A549 (cell line): ENCODE measurements at regions not wholly inside any gene's neighbourhood (a gene's known extent, or its start where the extent isn't known, plus 50 kb on each side); places are given as distances from the start of the nearest gene placed in this dataset.

Source experiments
- ATAC-seq, 2 experiments: fragments of 200-7000 bp in 1 of 2; fragments of >200 bp in 1 of 2; cut with Nextera tagmentation in 1 of 2; cut with Tn5 transposase in 1 of 2; 3 replicates each; pipeline versions ENCODE4 v1.8.0 to v1.9.1; 2018 to 2020; ENCODE audit warnings: mild to moderate bottlenecking in 1 of 2, moderate library complexity in 1 of 2
- CTCF ChIA-PET: fragments of 300-600 bp; sonication (Branson Sonifier 250); formaldehyde crosslinking; extraction: SDS; loops from one replicate; lab custom pipeline; 2021; ENCODE audit warnings: antibody characterized with exemption, inconsistent platforms; lab: Yijun Ruan, JAX
- POLR2A ChIA-PET: fragments of 350-600 bp; formaldehyde crosslinking; extraction: SDS; loops from one replicate; lab custom pipeline; 2021; ENCODE audit warnings: antibody characterized with exemption, inconsistent platforms; lab: Yijun Ruan, JAX
- DNase-seq, 2 experiments: peaks; one replicate each; pipeline versions ENCODE4 v3.0.0 to v3.0.0-alpha.2; 2011 to 2016; ENCODE audit warnings: low read depth in 1 of 2, low spot score in 1 of 2
- FAIRE-seq: peaks from 2 replicates; lab custom pipeline; 2011; peaks lifted over from hg19 to GRCh38; lab: Jason Lieb, UNC
- H3K27ac ChIP-seq, 2 experiments: fragments of >200 bp; sonication (Bioruptor Twin); formaldehyde crosslinking; 3 replicates each; pipeline ENCODE4 v1.5.1; 2016 to 2017
- H3K4me1 ChIP-seq: fragments of >200 bp; sonication (Bioruptor Twin); formaldehyde crosslinking; 3 replicates; pipeline ENCODE4 v1.6.1; 2016
- H3K4me2 ChIP-seq: fragments of >200 bp; sonication (Bioruptor Twin); formaldehyde crosslinking; 3 replicates; pipeline ENCODE4 v1.6.1; 2016
- H3K4me3 ChIP-seq: fragments of >200 bp; sonication (Bioruptor Twin); formaldehyde crosslinking; 3 replicates; pipeline ENCODE4 v1.5.1; 2016
- H3K9me3 ChIP-seq: fragments of >200 bp; sonication (Bioruptor Twin); formaldehyde crosslinking; 3 replicates; pipeline ENCODE4 v1.6.1; 2016
- BHLHE40 ChIP-seq: IDR thresholded peaks from 2 replicates; pipeline ENCODE4 v1.6.1; 2012; ENCODE audit warnings: low read depth, low read length, inconsistent platforms
- CBX8 ChIP-seq: fragments of 200-600 bp; sonication (generic); IDR thresholded peaks from 2 replicates; pipeline ENCODE4 v1.6.1; 2016
- CTCF ChIP-seq: fragments of >200 bp; sonication (Bioruptor Twin); formaldehyde crosslinking; IDR thresholded peaks from 3 replicates; pipeline ENCODE4 v1.5.1; 2016
- HDAC2 ChIP-seq: fragments of 200-600 bp; sonication (generic); IDR thresholded peaks from 2 replicates; pipeline ENCODE4 v1.6.1; 2016
- HMGXB4 ChIP-seq: fragments of 250-450 bp; sonication (Bioruptor Pico); IDR thresholded peaks from 2 replicates; pipeline ENCODE4 v1.5.0; 2021; ENCODE audit warnings: mild to moderate bottlenecking, moderate library complexity, borderline replicate concordance
- JUN ChIP-seq, 2 experiments: fragments of >200 bp; sonication (Bioruptor Twin); formaldehyde crosslinking; IDR thresholded peaks; 2 replicates in 1 of 2; 3 replicates in 1 of 2; pipeline ENCODE4 v1.6.1; 2016 to 2017
- JUNB ChIP-seq: fragments of >200 bp; sonication (Bioruptor Twin); formaldehyde crosslinking; IDR thresholded peaks from 2 replicates; pipeline ENCODE4 v1.6.1; 2016
- MAX ChIP-seq: IDR thresholded peaks from 2 replicates; pipeline ENCODE4 v1.6.1; 2012
- MYC ChIP-seq: IDR thresholded peaks from 2 replicates; pipeline ENCODE4 v1.6.1; 2012; ENCODE audit warnings: mild to moderate bottlenecking, inconsistent platforms, low read length, improper control_type of control experiment, borderline replicate concordance
- NFE2L2 ChIP-seq: fragments of 150-350 bp; conservative IDR thresholded peaks from 2 replicates; pipeline ENCODE4 v1.6.1; 2014; ENCODE audit warnings: low read length
- NPAS2 ChIP-seq: fragments of 250-450 bp; sonication (Bioruptor Pico); IDR thresholded peaks from 2 replicates; pipeline ENCODE4 v1.8.0; 2022; ENCODE audit warnings: mild to moderate bottlenecking, moderate library complexity, borderline replicate concordance
- NR3C1 ChIP-seq: fragments of >200 bp; sonication (Bioruptor Twin); formaldehyde crosslinking; IDR thresholded peaks from 3 replicates; pipeline ENCODE4 v1.6.1; 2017
- PHF8 ChIP-seq: fragments of 200-600 bp; sonication (generic); IDR thresholded peaks from 2 replicates; pipeline ENCODE4 v1.6.1; 2016; ENCODE audit warnings: low read depth, mild to moderate bottlenecking, antibody characterized with exemption, moderate library complexity, borderline replicate concordance
- POLR2A ChIP-seq: IDR thresholded peaks from 2 replicates; pipeline ENCODE4 v1.6.1; 2012; ENCODE audit warnings: mild to moderate bottlenecking, low read length
- REST ChIP-seq: fragments of 200-600 bp; sonication (generic); IDR thresholded peaks from 2 replicates; pipeline ENCODE4 v1.6.1; 2016; ENCODE audit warnings: antibody characterized with exemption, mild to moderate bottlenecking, moderate library complexity
- TFCP2L1 ChIP-seq: fragments of 250-450 bp; sonication (Bioruptor Pico); IDR thresholded peaks from 2 replicates; pipeline ENCODE4 v1.5.0; 2021; ENCODE audit warnings: mild to moderate bottlenecking
- TP53 ChIP-seq: fragments of 250-450 bp; sonication (Bioruptor Pico); IDR thresholded peaks from 2 replicates; pipeline ENCODE4 v1.5.0; 2021; ENCODE audit warnings: mild to moderate bottlenecking, moderate library complexity
- USF2 ChIP-seq: fragments of 450-650 bp; IDR thresholded peaks from 2 replicates; pipeline ENCODE4 v1.6.1; 2014; ENCODE audit warnings: antibody characterized with exemption
- ZSCAN20 ChIP-seq: fragments of 250-450 bp; sonication (Bioruptor Pico); IDR thresholded peaks from 2 replicates; pipeline ENCODE4 v1.8.0; 2022; ENCODE audit warnings: mild to moderate bottlenecking, moderate library complexity
- WGBS: methylation state at CpG from one replicate; pipeline ENCODE4 v1.1.6; 2017; ENCODE audit errors: missing lambda C conversion rate; 5-methylcytosine and 5-hydroxymethylcytosine counted together

- TF ChIP-seq CTCF, result no peak
- TF ChIP-seq ZSCAN20 (CRISPR knock-in tag), result no peak
- TF ChIP-seq BHLHE40, result no peak
Measured at GRCh38 chr1:11384170-11384554, 94.8 kb upstream of the DISP3 start (continued).

GRCh38 chr1:11387829-11388228 lies 91.1 kb upstream of the DISP3 start:
- TF ChIP-seq HDAC2 (no peak), JUN (IDR thresholded peaks at IDR 0.05) (no peak), NPAS2 (CRISPR knock-in tag) (no peak), BHLHE40 (no peak), TFCP2L1 (CRISPR knock-in tag) (no peak), USF2 (no peak), NR3C1 (no peak), JUNB (no peak), POLR2A (no peak), PHF8 (no peak), CBX8 (no peak), NFE2L2 (no peak), MAX (no peak), REST (no peak), HMGXB4 (CRISPR knock-in tag) (no peak), TP53 (CRISPR knock-in tag) (no peak), MYC (no peak)
- no peak; a peak in 1 of 6 replicates for ATAC-seq
- 26% methylated on average over 6 of the region's 6 CpGs for WGBS
- Histone ChIP-seq H3K4me1 (no peaks in the 10 kb centered on the region), H3K9me3 (no peaks in the 10 kb centered on the region), H3K27ac (no peak overlapping the region), H3K4me2 (no peak overlapping the region), H3K4me3 (no peak overlapping the region)
- POLR2A ChIA-PET, result no interaction called here
- no peak for DNase-seq
- CTCF ChIA-PET, result no interaction called here
- FAIRE-seq, result no peak
